Activated T-helper 9 cell treated with anti-CD3 and anti-CD28 coated beads, Interleukin-2, amount 50 U/mL, for 16 hours (primary cell): ENCODE measurements at regions not wholly inside any gene's neighbourhood (a gene's known extent, or its start where the extent isn't known, plus 50 kb on each side); places are given as distances from the start of the nearest gene placed in this dataset.
"Not testable (repeated sequence)": the region's sequence is repeated elsewhere in the genome, so short reads cannot be mapped to it uniquely, and the experiment has no call there.

Experiments used
- DNase-seq: peaks from one replicate; pipeline ENCODE4 v3.0.0-alpha.2; 2020; ENCODE audit warnings: low read depth

- DNase-seq = no peak
Observed at GRCh38 chr6:28802417-28803336, 121.1 kb downstream of the TRIM27 start.

- no peak for DNase-seq
Observed at GRCh38 chr6:28803337-28803709, 120.5 kb downstream of the TRIM27 start.

GRCh38 chr6:28807682-28808280 lies 116.0 kb downstream of the TRIM27 start:
- no peak for DNase-seq

- DNase-seq = no peak
Observed at GRCh38 chr6:28808383-28808782, 115.4 kb downstream of the TRIM27 start.

- no peak for DNase-seq
Observed at GRCh38 chr6:28809947-28810658, 113.7 kb downstream of the TRIM27 start.

GRCh38 chr6:28810659-28811053 lies 113.1 kb downstream of the TRIM27 start:
- DNase-seq = no peak

- no peak for DNase-seq
Observed at GRCh38 chr6:28811873-28812272, 111.9 kb downstream of the TRIM27 start.

GRCh38 chr6:28812778-28813569 lies 110.8 kb downstream of the TRIM27 start:
- DNase-seq = no peak

- no peak for DNase-seq
Observed at GRCh38 chr6:28814032-28814976, 109.5 kb downstream of the TRIM27 start.

- DNase-seq = no peak
Observed at GRCh38 chr6:28816339-28816908, 107.4 kb downstream of the TRIM27 start.

- no peak for DNase-seq
Observed at GRCh38 chr6:28816909-28817807, 106.6 kb downstream of the TRIM27 start.

- DNase-seq = no peak
Observed at GRCh38 chr6:28817808-28818145, 106.0 kb downstream of the TRIM27 start.

- no peak for DNase-seq
Observed at GRCh38 chr6:28824793-28825731, 98.7 kb downstream of the TRIM27 start.

GRCh38 chr6:28825732-28826293 lies 98.0 kb downstream of the TRIM27 start:
- DNase-seq = no peak

GRCh38 chr6:28831683-28832082 lies 92.1 kb downstream of the TRIM27 start:
- DNase-seq = not testable (repeated sequence)

- DNase-seq = not testable (repeated sequence)
Observed at GRCh38 chr6:28836703-28837102, 87.1 kb downstream of the TRIM27 start.

- DNase-seq = peak; percentile 47
Observed at GRCh38 chr6:28838289-28838633, 85.5 kb downstream of the TRIM27 start.
